WTC11 (cell line): ENCODE measurements at regions not wholly inside any gene's neighbourhood (a gene's known extent, or its start where the extent isn't known, plus 50 kb on each side); places are given as distances from the start of the nearest gene placed in this dataset.

ENCODE experiments used
- ATAC-seq: fragments of 200-7000 bp; cut with Tn5 transposase; 2 replicates; pipeline ENCODE4 v1.10.0; 2021; ENCODE audit warnings: mild to moderate bottlenecking, moderate library complexity
- CTCF ChIA-PET: fragments of 300-600 bp; sonication (Branson Sonifier 250); formaldehyde crosslinking; loops from one replicate; lab custom pipeline; 2021; ENCODE audit warnings: antibody characterized with exemption; lab: Charles Lee
- POLR2A ChIA-PET: fragments of 350-600 bp; sonication (Branson Sonifier 250); formaldehyde crosslinking; loops from one replicate; lab custom pipeline; 2021; ENCODE audit warnings: antibody characterized with exemption; lab: Charles Lee
- DNase-seq: peaks from one replicate; pipeline ENCODE4 v3.0.0; 2021; ENCODE audit warnings: low spot score
- H3K27ac Mint-ChIP-seq: 2 replicates; pipeline ENCODE4 v1.8.0; 2021; ENCODE audit warnings: mixed read lengths
- H3K27me3 Mint-ChIP-seq: 2 replicates; pipeline ENCODE4 v1.8.0; 2021; ENCODE audit warnings: low read depth, mild to moderate bottlenecking, moderate library complexity, mixed read lengths
- H3K36me3 Mint-ChIP-seq: 2 replicates; pipeline ENCODE4 v1.8.0; 2021; ENCODE audit warnings: mixed read lengths
- H3K4me1 Mint-ChIP-seq: 2 replicates; pipeline ENCODE4 v1.8.0; 2022; ENCODE audit warnings: mixed read lengths
- H3K4me3 Mint-ChIP-seq: 2 replicates; pipeline ENCODE4 v1.8.0; 2021; ENCODE audit warnings: mild to moderate bottlenecking, moderate library complexity, mixed read lengths
- H3K9me3 Mint-ChIP-seq: 2 replicates; pipeline ENCODE4 v1.8.0; 2021; ENCODE audit warnings: mixed read lengths
- AFF4 ChIP-seq: sonication (generic); formaldehyde crosslinking; IDR thresholded peaks from 2 replicates; pipeline ENCODE4 v1.8.1; 2023; ENCODE audit warnings: mild to moderate bottlenecking, missing genetic modification reagents, borderline replicate concordance
- CREB1 ChIP-seq: sonication (generic); formaldehyde crosslinking; IDR thresholded peaks from 2 replicates; pipeline ENCODE4 v1.8.0; 2023; ENCODE audit warnings: mild to moderate bottlenecking, missing genetic modification reagents
- ESRRA ChIP-seq: sonication (generic); formaldehyde crosslinking; IDR thresholded peaks from 2 replicates; pipeline ENCODE4 v1.8.1; 2022; ENCODE audit warnings: mild to moderate bottlenecking, missing genetic modification reagents, borderline replicate concordance
- GTF2I ChIP-seq: fragments of 250-450 bp; sonication (Bioruptor Pico); conservative IDR thresholded peaks from 2 replicates; pipeline ENCODE4 v1.4.0; 2021; ENCODE audit warnings: mild to moderate bottlenecking
- IRF2 ChIP-seq: sonication (generic); formaldehyde crosslinking; IDR thresholded peaks from 2 replicates; pipeline ENCODE4 v1.8.0; 2022; ENCODE audit warnings: low read depth, missing genetic modification reagents, borderline replicate concordance
- MYBL2 ChIP-seq: sonication (generic); formaldehyde crosslinking; IDR thresholded peaks from 2 replicates; pipeline ENCODE4 v1.8.1; 2023; ENCODE audit warnings: mild to moderate bottlenecking, moderate library complexity, missing genetic modification reagents
- NR2C2 ChIP-seq: sonication (generic); formaldehyde crosslinking; IDR thresholded peaks from 2 replicates; pipeline ENCODE4 v1.8.0; 2022; ENCODE audit warnings: mild to moderate bottlenecking, missing genetic modification reagents
- OVOL2 ChIP-seq: fragments of 250-450 bp; sonication (Bioruptor Pico); IDR thresholded peaks from 2 replicates; pipeline ENCODE4 v1.9.0; 2021; ENCODE audit warnings: mild to moderate bottlenecking, borderline replicate concordance
- PRDM15 ChIP-seq: sonication (generic); formaldehyde crosslinking; IDR thresholded peaks from 2 replicates; pipeline ENCODE4 v1.8.0; 2022; ENCODE audit warnings: missing genetic modification reagents
- RORB ChIP-seq: fragments of 250-450 bp; sonication (Bioruptor Pico); IDR thresholded peaks from 2 replicates; pipeline ENCODE4 v1.9.0; 2021; ENCODE audit warnings: mild to moderate bottlenecking
- SP1 ChIP-seq: sonication (generic); formaldehyde crosslinking; conservative IDR thresholded peaks from 2 replicates; pipeline ENCODE4 v1.8.1; 2022; ENCODE audit warnings: missing genetic modification reagents
- ZNF396 ChIP-seq: fragments of 250-450 bp; sonication (Bioruptor Pico); IDR thresholded peaks from 2 replicates; pipeline ENCODE4 v1.8.0; 2021; ENCODE audit warnings: mild to moderate bottlenecking, moderate library complexity, borderline replicate concordance
- ZNF671 ChIP-seq: fragments of 250-450 bp; sonication (Bioruptor Pico); IDR thresholded peaks from 2 replicates; pipeline ENCODE4 v1.8.0; 2021; ENCODE audit warnings: mild to moderate bottlenecking
- TF ChIP-seq, protein P1 (sequence below): fragments of 250-450 bp; sonication (Bioruptor Pico); IDR thresholded peaks from 2 replicates; pipeline ENCODE4 v1.9.0; 2021; ENCODE audit warnings: mild to moderate bottlenecking
- TF ChIP-seq, protein P2 (sequence below): sonication (generic); formaldehyde crosslinking; IDR thresholded peaks from 2 replicates; pipeline ENCODE4 v1.8.0; 2022; ENCODE audit warnings: mild to moderate bottlenecking, missing genetic modification reagents
- TF ChIP-seq, protein P3 (sequence below): sonication (generic); formaldehyde crosslinking; IDR thresholded peaks from 2 replicates; pipeline ENCODE4 v1.8.0; 2023; ENCODE audit warnings: mild to moderate bottlenecking, missing genetic modification reagents
- TF ChIP-seq, protein P4 (sequence below): fragments of 250-450 bp; sonication (Bioruptor Pico); IDR thresholded peaks from 2 replicates; pipeline ENCODE4 v1.9.0; 2021; ENCODE audit warnings: mild to moderate bottlenecking
- TF ChIP-seq, protein P5 (sequence below): sonication (generic); formaldehyde crosslinking; IDR thresholded peaks from 2 replicates; pipeline ENCODE4 v1.8.1; 2023; ENCODE audit warnings: mild to moderate bottlenecking, missing genetic modification reagents, moderate library complexity

- no peak overlapping the region for H3K4me3 Mint-ChIP-seq
- H3K4me1 Mint-ChIP-seq = no peaks in the 10 kb centered on the region
- peaks cover 18% of the 10 kb centered on the region for H3K36me3 Mint-ChIP-seq
- H3K9me3 Mint-ChIP-seq = peaks cover 30% of the 10 kb centered on the region
- ChIA-PET POLR2A (no interaction called here), CTCF (interaction anchor here (0.8 to 1.7 kb wide), 3 partner anchors 9 to 183 kb away, joined by 3 to 6 read pairs (median 3); no protein-coding TSS in a partner anchor)
- peaks cover 9% of the 10 kb centered on the region; the same call in 1 of the 2 replicates for H3K27me3 Mint-ChIP-seq
- no peak for ATAC-seq
- no peak overlapping the region for H3K27ac Mint-ChIP-seq
- no peak for DNase-seq
- TF ChIP-seq NR2C2 (CRISPR knock-in tag) (no peak), AFF4 (no peak), RORB (CRISPR knock-in tag) (no peak), GTF2I (no peak), ZNF396 (CRISPR knock-in tag) (no peak), OVOL2 (CRISPR knock-in tag) (no peak), CREB1 (no peak), SP1 (no peak), MYBL2 (CRISPR knock-in tag) (no peak), PRDM15 (CRISPR knock-in tag) (no peak), IRF2 (CRISPR knock-in tag) (no peak), ZNF671 (CRISPR knock-in tag) (no peak), ESRRA (CRISPR knock-in tag) (no peak)
- TF ChIP-seq, protein P1, sequence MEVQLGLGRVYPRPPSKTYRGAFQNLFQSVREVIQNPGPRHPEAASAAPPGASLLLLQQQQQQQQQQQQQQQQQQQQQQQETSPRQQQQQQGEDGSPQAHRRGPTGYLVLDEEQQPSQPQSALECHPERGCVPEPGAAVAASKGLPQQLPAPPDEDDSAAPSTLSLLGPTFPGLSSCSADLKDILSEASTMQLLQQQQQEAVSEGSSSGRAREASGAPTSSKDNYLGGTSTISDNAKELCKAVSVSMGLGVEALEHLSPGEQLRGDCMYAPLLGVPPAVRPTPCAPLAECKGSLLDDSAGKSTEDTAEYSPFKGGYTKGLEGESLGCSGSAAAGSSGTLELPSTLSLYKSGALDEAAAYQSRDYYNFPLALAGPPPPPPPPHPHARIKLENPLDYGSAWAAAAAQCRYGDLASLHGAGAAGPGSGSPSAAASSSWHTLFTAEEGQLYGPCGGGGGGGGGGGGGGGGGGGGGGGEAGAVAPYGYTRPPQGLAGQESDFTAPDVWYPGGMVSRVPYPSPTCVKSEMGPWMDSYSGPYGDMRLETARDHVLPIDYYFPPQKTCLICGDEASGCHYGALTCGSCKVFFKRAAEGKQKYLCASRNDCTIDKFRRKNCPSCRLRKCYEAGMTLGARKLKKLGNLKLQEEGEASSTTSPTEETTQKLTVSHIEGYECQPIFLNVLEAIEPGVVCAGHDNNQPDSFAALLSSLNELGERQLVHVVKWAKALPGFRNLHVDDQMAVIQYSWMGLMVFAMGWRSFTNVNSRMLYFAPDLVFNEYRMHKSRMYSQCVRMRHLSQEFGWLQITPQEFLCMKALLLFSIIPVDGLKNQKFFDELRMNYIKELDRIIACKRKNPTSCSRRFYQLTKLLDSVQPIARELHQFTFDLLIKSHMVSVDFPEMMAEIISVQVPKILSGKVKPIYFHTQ (CRISPR knock-in tag) = no peak
- TF ChIP-seq, protein P2, sequence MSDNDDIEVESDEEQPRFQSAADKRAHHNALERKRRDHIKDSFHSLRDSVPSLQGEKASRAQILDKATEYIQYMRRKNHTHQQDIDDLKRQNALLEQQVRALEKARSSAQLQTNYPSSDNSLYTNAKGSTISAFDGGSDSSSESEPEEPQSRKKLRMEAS (CRISPR knock-in tag) = no peak
- TF ChIP-seq, protein P3, sequence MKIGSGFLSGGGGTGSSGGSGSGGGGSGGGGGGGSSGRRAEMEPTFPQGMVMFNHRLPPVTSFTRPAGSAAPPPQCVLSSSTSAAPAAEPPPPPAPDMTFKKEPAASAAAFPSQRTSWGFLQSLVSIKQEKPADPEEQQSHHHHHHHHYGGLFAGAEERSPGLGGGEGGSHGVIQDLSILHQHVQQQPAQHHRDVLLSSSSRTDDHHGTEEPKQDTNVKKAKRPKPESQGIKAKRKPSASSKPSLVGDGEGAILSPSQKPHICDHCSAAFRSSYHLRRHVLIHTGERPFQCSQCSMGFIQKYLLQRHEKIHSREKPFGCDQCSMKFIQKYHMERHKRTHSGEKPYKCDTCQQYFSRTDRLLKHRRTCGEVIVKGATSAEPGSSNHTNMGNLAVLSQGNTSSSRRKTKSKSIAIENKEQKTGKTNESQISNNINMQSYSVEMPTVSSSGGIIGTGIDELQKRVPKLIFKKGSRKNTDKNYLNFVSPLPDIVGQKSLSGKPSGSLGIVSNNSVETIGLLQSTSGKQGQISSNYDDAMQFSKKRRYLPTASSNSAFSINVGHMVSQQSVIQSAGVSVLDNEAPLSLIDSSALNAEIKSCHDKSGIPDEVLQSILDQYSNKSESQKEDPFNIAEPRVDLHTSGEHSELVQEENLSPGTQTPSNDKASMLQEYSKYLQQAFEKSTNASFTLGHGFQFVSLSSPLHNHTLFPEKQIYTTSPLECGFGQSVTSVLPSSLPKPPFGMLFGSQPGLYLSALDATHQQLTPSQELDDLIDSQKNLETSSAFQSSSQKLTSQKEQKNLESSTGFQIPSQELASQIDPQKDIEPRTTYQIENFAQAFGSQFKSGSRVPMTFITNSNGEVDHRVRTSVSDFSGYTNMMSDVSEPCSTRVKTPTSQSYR = no peak
- TF ChIP-seq, protein P4, sequence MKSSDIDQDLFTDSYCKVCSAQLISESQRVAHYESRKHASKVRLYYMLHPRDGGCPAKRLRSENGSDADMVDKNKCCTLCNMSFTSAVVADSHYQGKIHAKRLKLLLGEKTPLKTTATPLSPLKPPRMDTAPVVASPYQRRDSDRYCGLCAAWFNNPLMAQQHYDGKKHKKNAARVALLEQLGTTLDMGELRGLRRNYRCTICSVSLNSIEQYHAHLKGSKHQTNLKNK (CRISPR knock-in tag) = no peak
- TF ChIP-seq, protein P5, sequence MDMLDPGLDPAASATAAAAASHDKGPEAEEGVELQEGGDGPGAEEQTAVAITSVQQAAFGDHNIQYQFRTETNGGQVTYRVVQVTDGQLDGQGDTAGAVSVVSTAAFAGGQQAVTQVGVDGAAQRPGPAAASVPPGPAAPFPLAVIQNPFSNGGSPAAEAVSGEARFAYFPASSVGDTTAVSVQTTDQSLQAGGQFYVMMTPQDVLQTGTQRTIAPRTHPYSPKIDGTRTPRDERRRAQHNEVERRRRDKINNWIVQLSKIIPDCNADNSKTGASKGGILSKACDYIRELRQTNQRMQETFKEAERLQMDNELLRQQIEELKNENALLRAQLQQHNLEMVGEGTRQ (CRISPR knock-in tag) = no peak
These were observed 136.2 kb downstream of the HMX1 start for GRCh38 chr4:8735236-8736089.
